A549 (cell line): ENCODE measurements at regions not wholly inside any gene's neighbourhood (a gene's known extent, or its start where the extent isn't known, plus 50 kb on each side); places are given as distances from the start of the nearest gene placed in this dataset.
A peak's percentile ranks its signal among the peaks of the same experiment; 100 is the strongest.

Experiments
- ATAC-seq, 2 experiments: fragments of 200-7000 bp in 1 of 2; fragments of >200 bp in 1 of 2; cut with Nextera tagmentation in 1 of 2; cut with Tn5 transposase in 1 of 2; 3 replicates each; pipeline versions ENCODE4 v1.8.0 to v1.9.1; 2018 to 2020; ENCODE audit warnings: mild to moderate bottlenecking in 1 of 2, moderate library complexity in 1 of 2
- CTCF ChIA-PET: fragments of 300-600 bp; sonication (Branson Sonifier 250); formaldehyde crosslinking; extraction: SDS; loops from one replicate; lab custom pipeline; 2021; ENCODE audit warnings: antibody characterized with exemption, inconsistent platforms; lab: Yijun Ruan, JAX
- POLR2A ChIA-PET: fragments of 350-600 bp; formaldehyde crosslinking; extraction: SDS; loops from one replicate; lab custom pipeline; 2021; ENCODE audit warnings: antibody characterized with exemption, inconsistent platforms; lab: Yijun Ruan, JAX
- DNase-seq, 2 experiments: peaks; one replicate each; pipeline versions ENCODE4 v3.0.0 to v3.0.0-alpha.2; 2011 to 2016; ENCODE audit warnings: low read depth in 1 of 2, low spot score in 1 of 2
- FAIRE-seq: peaks from 2 replicates; lab custom pipeline; 2011; peaks lifted over from hg19 to GRCh38; lab: Jason Lieb, UNC
- H3K27ac ChIP-seq, 2 experiments: fragments of >200 bp; sonication (Bioruptor Twin); formaldehyde crosslinking; 3 replicates each; pipeline ENCODE4 v1.5.1; 2016 to 2017
- H3K4me1 ChIP-seq: fragments of >200 bp; sonication (Bioruptor Twin); formaldehyde crosslinking; 3 replicates; pipeline ENCODE4 v1.6.1; 2016
- H3K4me2 ChIP-seq: fragments of >200 bp; sonication (Bioruptor Twin); formaldehyde crosslinking; 3 replicates; pipeline ENCODE4 v1.6.1; 2016
- H3K4me3 ChIP-seq: fragments of >200 bp; sonication (Bioruptor Twin); formaldehyde crosslinking; 3 replicates; pipeline ENCODE4 v1.5.1; 2016
- H3K9me3 ChIP-seq: fragments of >200 bp; sonication (Bioruptor Twin); formaldehyde crosslinking; 3 replicates; pipeline ENCODE4 v1.6.1; 2016
- ATOH8 ChIP-seq: fragments of 250-450 bp; sonication (Bioruptor Pico); IDR thresholded peaks from 2 replicates; pipeline ENCODE4 v1.5.0; 2020; ENCODE audit warnings: low read depth, mild to moderate bottlenecking, moderate library complexity
- CEBPB ChIP-seq, 2 experiments: fragments of >200 bp in 1 of 2; sonication (Bioruptor Twin) in 1 of 2; formaldehyde crosslinking in 1 of 2; IDR thresholded peaks; 2 replicates each; pipeline ENCODE4 v1.6.1; 2012 to 2016
- EHF ChIP-seq: fragments of 250-450 bp; sonication (Bioruptor Pico); IDR thresholded peaks from 2 replicates; pipeline ENCODE4 v1.5.0; 2020; ENCODE audit warnings: mild to moderate bottlenecking
- FOSL2 ChIP-seq, 2 experiments: fragments of 450-650 bp in 1 of 2; fragments of >200 bp in 1 of 2; sonication (Bioruptor Twin) in 1 of 2; formaldehyde crosslinking; IDR thresholded peaks; 2 replicates each; pipeline versions ENCODE4 v1.5.0 to v1.6.1; 2016 to 2020; ENCODE audit warnings: mild to moderate bottlenecking in 1 of 2, moderate library complexity in 1 of 2
- FOXS1 ChIP-seq: fragments of 250-450 bp; sonication (Bioruptor Pico); IDR thresholded peaks from 2 replicates; pipeline ENCODE4 v1.5.0; 2020; ENCODE audit warnings: mild to moderate bottlenecking, moderate library complexity
- HDAC2 ChIP-seq: fragments of 200-600 bp; sonication (generic); IDR thresholded peaks from 2 replicates; pipeline ENCODE4 v1.6.1; 2016
- HEYL ChIP-seq: fragments of 250-450 bp; sonication (Bioruptor Pico); IDR thresholded peaks from 2 replicates; pipeline ENCODE4 v1.8.0; 2021; ENCODE audit warnings: mild to moderate bottlenecking, moderate library complexity
- HOXB13 ChIP-seq: fragments of 250-450 bp; sonication (Bioruptor Pico); IDR thresholded peaks from 2 replicates; pipeline ENCODE4 v1.5.0; 2020; ENCODE audit warnings: low read depth, mild to moderate bottlenecking, moderate library complexity
- HOXB5 ChIP-seq: fragments of 250-450 bp; sonication (Bioruptor Pico); IDR thresholded peaks from 2 replicates; pipeline ENCODE4 v1.5.0; 2020; ENCODE audit warnings: mild to moderate bottlenecking, moderate library complexity
- MAFK ChIP-seq: fragments of 450-650 bp; IDR thresholded peaks from 2 replicates; pipeline ENCODE4 v1.6.1; 2014; ENCODE audit not compliant: partially characterized antibody
- NFE2L2 ChIP-seq: fragments of 150-350 bp; conservative IDR thresholded peaks from 2 replicates; pipeline ENCODE4 v1.6.1; 2014; ENCODE audit warnings: low read length
- NR3C1 ChIP-seq: fragments of >200 bp; sonication (Bioruptor Twin); formaldehyde crosslinking; IDR thresholded peaks from 3 replicates; pipeline ENCODE4 v1.6.1; 2017
- RARB ChIP-seq: fragments of 250-450 bp; sonication (Bioruptor Pico); IDR thresholded peaks from 2 replicates; pipeline ENCODE4 v1.8.0; 2021; ENCODE audit warnings: mild to moderate bottlenecking, moderate library complexity
- RCOR1 ChIP-seq: fragments of 150-350 bp; IDR thresholded peaks from 2 replicates; pipeline ENCODE4 v1.6.1; 2014; ENCODE audit warnings: antibody characterized with exemption, low read length, low read depth
- SREBF2 ChIP-seq: fragments of 450-650 bp; IDR thresholded peaks from 2 replicates; pipeline ENCODE4 v1.6.1; 2014; ENCODE audit warnings: mild to moderate bottlenecking, moderate library complexity
- TFCP2L1 ChIP-seq: fragments of 250-450 bp; sonication (Bioruptor Pico); IDR thresholded peaks from 2 replicates; pipeline ENCODE4 v1.5.0; 2021; ENCODE audit warnings: mild to moderate bottlenecking
- TP53 ChIP-seq: fragments of 250-450 bp; sonication (Bioruptor Pico); IDR thresholded peaks from 2 replicates; pipeline ENCODE4 v1.5.0; 2021; ENCODE audit warnings: mild to moderate bottlenecking, moderate library complexity
- ZC3H11A ChIP-seq: fragments of 450-650 bp; IDR thresholded peaks from 2 replicates; pipeline ENCODE4 v1.6.1; 2014; ENCODE audit warnings: antibody characterized with exemption, mild to moderate bottlenecking
- ZFP36 ChIP-seq: fragments of 450-650 bp; IDR thresholded peaks from 2 replicates; pipeline ENCODE4 v1.6.1; 2014; ENCODE audit warnings: borderline replicate concordance; ENCODE audit not compliant: partially characterized antibody
- WGBS: methylation state at CpG from one replicate; pipeline ENCODE4 v1.1.6; 2017; ENCODE audit errors: missing lambda C conversion rate; 5-methylcytosine and 5-hydroxymethylcytosine counted together
- TF ChIP-seq, protein P1 (sequence below): fragments of 450-650 bp; IDR thresholded peaks from 2 replicates; pipeline ENCODE4 v1.6.1; 2014; ENCODE audit warnings: antibody characterized with exemption
- TF ChIP-seq, protein P2 (sequence below): IDR thresholded peaks from 2 replicates; pipeline ENCODE4 v1.6.1; 2012

- DNase-seq (no peak), FAIRE-seq (no peak)
- POLR2A ChIA-PET = no interaction called here
These were observed 774.0 kb upstream of the NOVA1 start for GRCh38 chr14:27371868-27372267.

DNA sequence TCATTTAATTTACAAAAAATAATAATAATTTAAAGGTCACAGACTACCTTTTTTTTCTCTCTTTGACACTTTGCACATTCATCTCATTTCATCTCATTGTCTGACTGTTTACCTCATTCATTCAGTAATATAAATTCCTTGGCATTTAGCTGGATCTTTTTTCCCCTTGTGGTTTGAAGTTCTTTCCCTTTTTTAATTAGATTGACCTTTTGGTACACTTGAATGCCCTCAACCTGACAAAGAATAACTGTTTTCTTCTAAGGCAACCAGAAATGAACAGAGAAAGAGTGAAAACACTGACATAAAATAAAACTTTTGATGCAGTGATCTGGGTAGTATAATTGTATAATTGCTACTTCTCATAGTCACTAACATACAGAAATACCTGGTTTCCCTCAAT, 774.9 kb upstream of the NOVA1 start:
- H3K4me1 ChIP-seq = no peaks in the 10 kb centered on the region
- H3K4me3 ChIP-seq = no peak overlapping the region
- no peak for DNase-seq
- no peak for FAIRE-seq
- H3K9me3 ChIP-seq = no peaks in the 10 kb centered on the region
- CTCF ChIA-PET = no interaction called here
- H3K27ac ChIP-seq = no peak overlapping the region
- POLR2A ChIA-PET = no interaction called here
- TF ChIP-seq HOXB13 (CRISPR knock-in tag) (no peak), EHF (no peak), CEBPB (IDR thresholded peaks at IDR 0.05) (no peak), ATOH8 (CRISPR knock-in tag) (no peak)
- H3K4me2 ChIP-seq = no peak overlapping the region
- no peak for ATAC-seq

More at GRCh38 chr14:27371868-27372267, 774.0 kb upstream of the NOVA1 start:
- Histone ChIP-seq H3K4me3 (no peak overlapping the region), H3K27ac (no peak overlapping the region)
- TF ChIP-seq FOSL2 (IDR thresholded peaks at IDR 0.05) (no peak), FOSL2 (CRISPR knock-in tag; IDR thresholded peaks at IDR 0.05) (no peak), MAFK (peak; percentile 84)
- TF ChIP-seq, all 56 proteins: peak for 1
- 63% methylated on average over 4 of the region's 4 CpGs for WGBS
- Histone ChIP-seq H3K4me1 (no peaks in the 10 kb centered on the region), H3K4me2 (no peak overlapping the region), H3K9me3 (no peaks in the 10 kb centered on the region)
- CTCF ChIA-PET = no interaction called here
- ATAC-seq = no peak

GRCh38 chr14:27384124-27384523, 786.3 kb upstream of the NOVA1 start:
- Histone ChIP-seq H3K9me3 (no peaks in the 10 kb centered on the region), H3K27ac (no peak overlapping the region), H3K4me2 (no peak overlapping the region), H3K4me1 (no peaks in the 10 kb centered on the region), H3K4me3 (no peak overlapping the region)
- ChIA-PET CTCF (no interaction called here), POLR2A (no interaction called here)
- ATAC-seq (no peak), DNase-seq (no peak), FAIRE-seq (no peak)
- WGBS = 54% methylated on average over 9 of the region's 9 CpGs
- no peak for TF ChIP-seq HDAC2
- no peak for TF ChIP-seq TFCP2L1 (CRISPR knock-in tag)
- no peak for TF ChIP-seq RARB (CRISPR knock-in tag)
- TF ChIP-seq FOXS1 = no peak
- TF ChIP-seq NR3C1 = no peak
- TF ChIP-seq ZFP36 = no peak
- TF ChIP-seq, protein P1, sequence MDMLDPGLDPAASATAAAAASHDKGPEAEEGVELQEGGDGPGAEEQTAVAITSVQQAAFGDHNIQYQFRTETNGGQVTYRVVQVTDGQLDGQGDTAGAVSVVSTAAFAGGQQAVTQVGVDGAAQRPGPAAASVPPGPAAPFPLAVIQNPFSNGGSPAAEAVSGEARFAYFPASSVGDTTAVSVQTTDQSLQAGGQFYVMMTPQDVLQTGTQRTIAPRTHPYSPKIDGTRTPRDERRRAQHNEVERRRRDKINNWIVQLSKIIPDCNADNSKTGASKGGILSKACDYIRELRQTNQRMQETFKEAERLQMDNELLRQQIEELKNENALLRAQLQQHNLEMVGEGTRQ = no peak
- TF ChIP-seq HEYL (CRISPR knock-in tag) = no peak
- no peak for TF ChIP-seq TP53 (CRISPR knock-in tag)
- no peak for TF ChIP-seq HOXB13 (CRISPR knock-in tag)
- TF ChIP-seq HOXB5 (CRISPR knock-in tag) = no peak
- TF ChIP-seq, protein P2, sequence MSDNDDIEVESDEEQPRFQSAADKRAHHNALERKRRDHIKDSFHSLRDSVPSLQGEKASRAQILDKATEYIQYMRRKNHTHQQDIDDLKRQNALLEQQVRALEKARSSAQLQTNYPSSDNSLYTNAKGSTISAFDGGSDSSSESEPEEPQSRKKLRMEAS = no peak
- no peak for TF ChIP-seq NFE2L2
- no peak for TF ChIP-seq ZC3H11A

DNA sequence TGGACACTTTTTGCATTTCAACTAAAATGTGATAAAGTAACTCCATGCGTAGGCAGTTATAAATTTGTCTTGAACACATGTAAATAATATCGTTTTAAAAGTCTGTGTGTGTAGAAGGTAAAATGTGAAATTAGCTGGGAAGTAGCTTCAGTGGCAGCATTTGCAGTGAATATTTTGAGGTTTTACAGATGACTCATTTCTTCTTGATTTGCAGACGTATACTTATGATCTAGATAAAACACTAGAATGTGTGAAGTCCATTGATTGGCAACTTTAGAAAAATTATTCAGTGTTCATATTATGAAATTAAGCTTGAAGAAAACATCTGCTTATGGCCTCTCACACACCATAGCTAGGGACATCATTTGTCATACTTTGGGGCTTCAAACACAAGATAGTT, 788.6 kb upstream of the NOVA1 start:
- H3K9me3 ChIP-seq = no peaks in the 10 kb centered on the region
- H3K4me2 ChIP-seq = no peak overlapping the region
- FAIRE-seq (peak; percentile 32), ATAC-seq (no peak), DNase-seq (no peak)
- no peak for TF ChIP-seq RCOR1
- no peak for TF ChIP-seq SREBF2
- H3K27ac ChIP-seq = no peak overlapping the region
- WGBS = 29% methylated on average over 3 of the region's 3 CpGs
- CTCF ChIA-PET = no interaction called here
- H3K4me1 ChIP-seq = no peaks in the 10 kb centered on the region
- POLR2A ChIA-PET = no interaction called here
- H3K4me3 ChIP-seq = no peak overlapping the region
